CD4-positive, alpha-beta T cell treated with Interferon alpha-2 for 1 hour (primary cell): ENCODE measurements at regions not wholly inside any gene's neighbourhood (a gene's known extent, or its start where the extent isn't known, plus 50 kb on each side); places are given as distances from the start of the nearest gene placed in this dataset.

Experiments used
- DNase-seq, 2 donors: peaks; one replicate each; pipeline ENCODE4 v3.0.0-alpha.2; 2020 to 2022

DNA sequence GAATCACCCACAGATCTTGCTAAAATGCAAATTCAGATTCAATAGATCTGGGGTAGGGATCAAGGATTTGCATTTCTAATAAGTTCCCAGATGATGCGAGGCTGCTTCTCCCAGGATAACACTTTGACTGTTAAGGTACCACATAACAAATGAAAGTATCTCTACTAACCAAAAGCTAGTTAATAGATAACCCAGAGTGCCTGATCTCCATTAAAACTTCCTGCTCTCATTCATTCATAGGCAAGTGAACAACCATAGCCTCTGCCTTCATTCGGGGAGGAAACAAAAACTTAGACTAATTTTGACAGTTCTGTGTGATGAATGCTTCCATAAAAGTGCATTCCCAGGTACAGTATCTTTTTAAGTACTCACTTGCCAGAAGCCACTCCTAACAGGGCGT lies 265.6 kb upstream of the BTBD3 start:
- no peak for DNase-seq

- no peak for DNase-seq
Measured at GRCh38 chr20:11654766-11655165, 262.9 kb upstream of the BTBD3 start.

DNA sequence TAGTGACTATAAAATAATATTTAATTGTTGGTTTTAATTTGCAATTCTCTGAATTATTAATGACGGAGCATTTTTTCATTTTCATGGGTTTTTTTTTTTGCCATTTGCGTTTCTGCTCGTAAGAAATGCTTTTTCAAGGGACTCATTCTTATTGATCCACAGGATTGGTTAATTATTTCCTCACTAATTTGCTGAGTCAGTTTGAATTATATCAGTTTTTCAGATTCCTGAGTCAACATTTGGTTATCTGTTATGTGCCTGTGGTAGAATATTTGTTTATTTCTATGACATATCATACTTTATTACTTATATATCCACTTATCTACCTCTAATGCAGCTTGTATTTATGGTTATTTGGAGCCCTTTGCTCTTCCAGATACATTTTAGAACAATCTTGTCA lies 257.0 kb upstream of the BTBD3 start:
- no peak for DNase-seq

DNA sequence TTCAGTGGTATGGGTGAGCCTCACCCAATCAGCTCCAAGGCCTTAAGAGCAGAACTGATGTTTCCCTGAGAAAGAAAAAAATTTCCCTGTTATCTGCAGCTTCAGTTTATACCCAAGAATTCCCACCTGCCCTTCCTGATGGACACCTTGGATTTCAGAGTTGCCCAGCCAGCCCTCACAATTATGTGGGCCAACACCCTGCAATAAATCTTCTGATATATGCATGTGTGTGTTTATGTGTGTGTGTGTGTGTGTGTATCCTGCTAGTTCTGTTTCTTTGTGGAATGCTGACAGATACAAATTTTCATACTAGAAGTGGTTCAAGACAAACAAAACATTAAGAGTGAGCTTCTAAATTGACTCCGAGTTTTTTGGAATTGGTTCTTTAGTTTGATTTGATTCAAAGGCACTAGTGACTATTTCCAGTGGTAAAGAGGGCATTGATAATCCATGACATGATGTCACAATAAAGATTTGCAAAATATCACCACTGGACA lies 246.6 kb upstream of the BTBD3 start:
- DNase-seq, result no peak

GRCh38 chr20:11672959-11673358 lies 244.7 kb upstream of the BTBD3 start:
- no peak for DNase-seq

GRCh38 chr20:11675920-11676629 lies 241.6 kb upstream of the BTBD3 start:
- DNase-seq, result no peak

DNA sequence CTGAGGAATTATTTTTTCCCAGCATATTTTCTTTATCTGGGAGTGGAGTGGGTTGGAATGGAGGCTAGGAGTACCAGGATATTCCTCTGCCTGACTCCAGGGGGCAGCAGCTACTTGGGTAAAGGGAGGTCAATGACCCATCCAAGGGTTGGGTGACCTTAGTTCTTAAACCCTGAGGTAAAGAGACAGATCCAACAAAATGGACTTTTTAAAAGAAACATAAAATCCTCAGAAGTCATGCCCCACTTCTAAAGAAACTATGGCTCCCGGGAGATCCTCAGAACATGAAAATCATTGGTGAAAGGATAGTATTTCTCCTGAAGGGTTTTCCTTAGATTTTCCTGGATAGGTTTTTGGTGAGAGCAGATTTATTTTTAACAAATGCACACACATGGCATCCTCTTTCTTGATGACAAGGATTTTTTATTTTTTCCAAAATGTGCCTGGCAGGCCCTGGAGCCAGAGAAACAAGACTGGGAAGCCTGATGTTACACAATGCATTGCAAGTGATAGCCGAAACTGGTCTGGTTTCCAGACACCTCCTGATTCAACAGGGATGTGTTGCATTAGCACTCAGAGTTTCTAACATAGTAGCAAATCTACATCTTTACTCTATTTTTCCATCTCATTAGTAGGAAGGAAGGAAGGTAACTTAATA lies 240.9 kb upstream of the BTBD3 start:
- no peak for DNase-seq

DNA sequence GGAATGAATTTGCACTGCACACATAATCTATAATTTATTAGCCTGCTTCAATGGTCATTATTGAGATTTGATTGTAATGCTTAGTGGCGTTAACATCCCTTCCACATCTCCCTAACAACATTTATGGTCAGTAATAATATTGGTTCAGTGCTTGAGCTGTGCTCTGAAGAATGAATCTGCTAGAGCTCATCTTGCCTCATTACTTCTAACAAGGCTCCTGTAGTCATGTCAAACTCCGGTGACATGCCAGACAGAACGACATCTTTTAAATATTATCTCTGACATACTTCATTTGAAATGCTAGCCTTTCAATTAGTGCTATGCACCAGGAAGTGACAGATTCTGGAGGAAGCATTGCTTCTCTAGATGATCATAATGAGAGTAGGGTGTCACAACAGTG lies 240.3 kb upstream of the BTBD3 start:
- no peak for DNase-seq

DNA sequence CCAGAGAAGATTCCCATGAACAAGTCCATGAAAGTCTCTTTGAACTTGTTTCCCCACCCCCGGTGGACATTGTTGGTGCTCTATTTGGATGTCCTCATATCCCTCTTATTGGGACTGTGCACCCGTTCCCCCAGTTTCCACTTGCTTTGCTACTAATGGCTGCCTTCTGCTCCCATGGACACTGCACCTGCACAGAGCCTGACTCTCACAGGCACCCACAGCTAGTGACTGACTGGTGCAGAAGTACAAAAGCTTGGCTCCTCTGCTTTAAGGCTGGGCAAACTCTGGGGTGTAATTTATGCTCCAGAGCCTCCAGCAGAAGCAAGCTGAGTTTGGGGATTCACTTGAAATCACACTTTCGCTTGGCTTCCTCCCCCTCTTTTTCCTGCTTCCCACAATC lies 239.9 kb upstream of the BTBD3 start:
- DNase-seq, result no peak

- DNase-seq, result no peak
Measured at GRCh38 chr20:11682285-11682684, 235.4 kb upstream of the BTBD3 start.

DNA sequence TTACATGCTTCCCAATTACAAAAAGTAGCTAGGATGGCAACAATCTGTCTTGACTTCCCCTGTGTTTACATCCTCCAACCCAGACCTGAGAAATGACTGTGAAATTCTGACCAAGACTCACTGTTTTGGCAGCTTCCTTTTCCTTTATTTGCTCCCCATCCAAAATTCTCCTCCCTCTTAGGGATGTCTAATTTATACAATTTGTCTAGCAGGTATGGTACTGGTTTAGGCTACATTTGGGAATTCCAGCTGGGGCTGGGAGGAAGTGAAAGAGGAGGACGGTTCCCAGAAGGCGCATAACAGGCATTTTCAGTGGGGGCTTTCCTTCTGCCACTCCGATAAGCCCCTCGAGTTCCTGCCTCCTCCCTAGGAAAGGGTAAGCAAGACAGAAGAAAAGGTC lies 231.5 kb upstream of the BTBD3 start:
- no peak for DNase-seq

GRCh38 chr20:11686820-11687543 lies 230.7 kb upstream of the BTBD3 start:
- no peak for DNase-seq

GRCh38 chr20:11687546-11688292 lies 230.0 kb upstream of the BTBD3 start:
- DNase-seq, result no peak

- no peak for DNase-seq
Measured at GRCh38 chr20:11689262-11689661, 228.4 kb upstream of the BTBD3 start.

GRCh38 chr20:11691766-11692165 lies 225.9 kb upstream of the BTBD3 start:
- DNase-seq, result no peak

GRCh38 chr20:11692567-11692966 lies 225.1 kb upstream of the BTBD3 start:
- DNase-seq, result no peak

GRCh38 chr20:11694467-11694866 lies 223.2 kb upstream of the BTBD3 start:
- no peak for DNase-seq

GRCh38 chr20:11697055-11697454 lies 220.6 kb upstream of the BTBD3 start:
- DNase-seq, result no peak

DNA sequence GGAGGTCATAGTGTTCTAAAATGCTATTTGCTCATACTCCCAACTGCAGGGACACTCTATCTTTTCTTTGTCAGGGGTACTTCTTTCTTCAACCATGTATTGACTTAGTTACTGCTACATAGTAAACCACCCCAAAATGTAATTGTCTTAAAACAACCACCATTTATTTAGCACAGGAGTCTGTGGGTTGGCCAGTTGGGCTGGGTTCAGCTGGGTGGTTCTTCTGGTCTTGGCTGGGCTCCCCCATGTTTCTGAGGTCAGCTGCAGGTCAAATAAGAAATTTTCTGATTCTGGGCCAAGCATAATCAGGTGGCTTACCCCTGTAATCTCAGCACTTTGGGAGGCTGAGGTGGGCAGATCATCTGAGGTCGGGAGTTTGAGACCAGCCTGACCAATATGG lies 220.0 kb upstream of the BTBD3 start:
- DNase-seq, result no peak

DNA sequence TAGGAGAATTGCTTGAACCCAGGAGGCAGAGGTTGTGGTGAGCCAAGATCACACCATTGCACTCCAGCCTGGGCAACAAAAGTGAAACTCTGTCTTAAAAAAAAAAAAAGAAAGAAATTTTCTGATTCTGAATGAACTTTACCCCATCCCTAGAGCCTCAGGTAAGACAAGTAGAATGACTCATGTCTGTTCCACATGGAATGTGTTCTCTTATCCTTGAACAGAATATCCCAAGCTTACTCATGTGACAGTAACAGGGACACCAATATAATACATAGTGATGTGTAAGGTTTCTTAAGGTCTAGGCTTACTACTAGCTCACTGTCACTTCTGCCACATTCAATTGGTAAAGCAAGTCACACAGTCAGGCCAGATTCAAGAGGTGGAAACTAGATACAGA lies 219.6 kb upstream of the BTBD3 start:
- no peak for DNase-seq

DNA sequence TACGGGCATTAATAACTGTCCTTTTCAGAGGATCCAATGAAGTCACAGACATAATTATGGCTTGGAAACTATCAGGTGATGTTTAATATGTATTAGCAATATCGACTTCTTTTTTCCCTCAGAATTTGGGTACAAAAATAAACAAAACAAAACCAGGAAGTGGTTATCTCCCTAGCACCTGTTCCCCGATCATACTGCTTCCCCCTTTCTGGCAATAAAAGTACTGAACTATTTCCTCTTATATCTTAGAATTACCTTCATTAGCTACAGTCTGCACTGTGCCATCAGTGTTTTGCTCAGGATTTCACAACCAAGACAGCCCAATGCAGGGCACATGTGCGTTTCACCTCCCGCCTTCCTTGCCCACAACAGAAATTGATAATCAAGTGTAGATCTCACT lies 216.9 kb upstream of the BTBD3 start:
- no peak for DNase-seq

DNA sequence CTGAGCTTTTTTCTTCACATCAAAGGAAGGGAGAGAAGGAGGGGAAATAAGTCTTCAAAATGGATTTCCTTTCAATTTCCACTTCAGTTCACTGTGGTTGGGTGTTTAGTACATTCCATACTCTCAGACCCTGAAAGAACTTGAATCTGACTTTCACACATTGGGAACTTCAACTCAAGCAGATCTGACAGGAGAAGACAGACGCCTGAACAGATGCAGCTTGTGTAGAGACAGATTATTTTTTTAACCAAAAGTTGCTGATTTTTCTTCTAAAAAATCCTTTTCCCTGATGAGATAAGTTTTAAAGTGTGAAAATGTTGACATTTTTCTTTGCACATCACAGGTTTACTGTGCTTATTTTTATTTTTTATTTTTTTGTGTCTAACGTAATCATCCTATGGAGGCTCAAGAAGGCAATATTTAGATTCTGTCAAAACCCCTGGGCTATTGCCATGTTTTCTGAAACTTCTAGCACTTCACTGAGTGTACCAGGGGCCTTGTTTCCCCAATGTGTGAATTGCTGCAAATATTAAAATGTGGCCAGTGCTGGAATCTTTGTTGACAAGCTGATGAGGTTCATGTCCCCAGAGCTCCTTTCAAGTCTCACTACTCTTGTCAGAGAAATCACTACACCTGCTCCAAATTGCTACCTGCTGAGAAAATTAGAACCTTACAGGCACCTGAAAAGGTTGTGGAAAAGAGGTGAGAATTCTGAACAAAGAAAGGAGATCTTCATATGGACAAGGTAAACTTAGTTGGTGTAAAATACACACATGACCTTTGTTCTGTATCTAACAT lies 214.8 kb upstream of the BTBD3 start:
- no peak for DNase-seq
